ENCODE measurements at regions not wholly inside any gene's neighbourhood (a gene's known extent, or its start where the extent isn't known, plus 50 kb on each side); places are given as distances from the start of the nearest gene placed in this dataset.

DNA sequence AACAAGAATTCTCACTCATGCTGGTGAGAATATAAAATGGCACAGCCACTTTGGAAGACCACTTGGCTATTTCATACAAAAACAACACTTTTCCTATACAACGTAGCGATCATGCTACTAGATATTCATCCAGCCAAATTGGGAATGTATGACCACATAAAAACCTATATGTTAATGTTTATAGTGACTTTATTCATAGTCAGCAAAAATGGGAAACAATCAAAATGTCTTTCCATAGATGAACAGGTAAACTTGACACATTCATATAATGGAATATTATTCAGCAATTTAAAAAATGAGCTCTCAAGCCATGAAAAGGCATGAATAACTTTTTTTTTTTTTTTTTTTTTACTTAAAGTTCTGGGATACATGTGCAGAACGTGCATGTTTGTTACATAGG lies 445.2 kb downstream of the ZBBX start:
- no peak for TF ChIP-seq POLR2A (IDR thresholded peaks at IDR 0.05)
- TF ChIP-seq, protein P1, sequence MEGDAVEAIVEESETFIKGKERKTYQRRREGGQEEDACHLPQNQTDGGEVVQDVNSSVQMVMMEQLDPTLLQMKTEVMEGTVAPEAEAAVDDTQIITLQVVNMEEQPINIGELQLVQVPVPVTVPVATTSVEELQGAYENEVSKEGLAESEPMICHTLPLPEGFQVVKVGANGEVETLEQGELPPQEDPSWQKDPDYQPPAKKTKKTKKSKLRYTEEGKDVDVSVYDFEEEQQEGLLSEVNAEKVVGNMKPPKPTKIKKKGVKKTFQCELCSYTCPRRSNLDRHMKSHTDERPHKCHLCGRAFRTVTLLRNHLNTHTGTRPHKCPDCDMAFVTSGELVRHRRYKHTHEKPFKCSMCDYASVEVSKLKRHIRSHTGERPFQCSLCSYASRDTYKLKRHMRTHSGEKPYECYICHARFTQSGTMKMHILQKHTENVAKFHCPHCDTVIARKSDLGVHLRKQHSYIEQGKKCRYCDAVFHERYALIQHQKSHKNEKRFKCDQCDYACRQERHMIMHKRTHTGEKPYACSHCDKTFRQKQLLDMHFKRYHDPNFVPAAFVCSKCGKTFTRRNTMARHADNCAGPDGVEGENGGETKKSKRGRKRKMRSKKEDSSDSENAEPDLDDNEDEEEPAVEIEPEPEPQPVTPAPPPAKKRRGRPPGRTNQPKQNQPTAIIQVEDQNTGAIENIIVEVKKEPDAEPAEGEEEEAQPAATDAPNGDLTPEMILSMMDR (IDR thresholded peaks at IDR 0.05), result no peak

All from gastroesophageal sphincter (tissue), 3 donors.